ENCODE measurements at regions not wholly inside any gene's neighbourhood (a gene's known extent, or its start where the extent isn't known, plus 50 kb on each side); places are given as distances from the start of the nearest gene placed in this dataset.
A peak's percentile ranks its signal among the peaks of the same experiment; 100 is the strongest.
"Not testable (repeated sequence)": the region's sequence is repeated elsewhere in the genome, so short reads cannot be mapped to it uniquely, and the experiment has no call there.

DNA sequence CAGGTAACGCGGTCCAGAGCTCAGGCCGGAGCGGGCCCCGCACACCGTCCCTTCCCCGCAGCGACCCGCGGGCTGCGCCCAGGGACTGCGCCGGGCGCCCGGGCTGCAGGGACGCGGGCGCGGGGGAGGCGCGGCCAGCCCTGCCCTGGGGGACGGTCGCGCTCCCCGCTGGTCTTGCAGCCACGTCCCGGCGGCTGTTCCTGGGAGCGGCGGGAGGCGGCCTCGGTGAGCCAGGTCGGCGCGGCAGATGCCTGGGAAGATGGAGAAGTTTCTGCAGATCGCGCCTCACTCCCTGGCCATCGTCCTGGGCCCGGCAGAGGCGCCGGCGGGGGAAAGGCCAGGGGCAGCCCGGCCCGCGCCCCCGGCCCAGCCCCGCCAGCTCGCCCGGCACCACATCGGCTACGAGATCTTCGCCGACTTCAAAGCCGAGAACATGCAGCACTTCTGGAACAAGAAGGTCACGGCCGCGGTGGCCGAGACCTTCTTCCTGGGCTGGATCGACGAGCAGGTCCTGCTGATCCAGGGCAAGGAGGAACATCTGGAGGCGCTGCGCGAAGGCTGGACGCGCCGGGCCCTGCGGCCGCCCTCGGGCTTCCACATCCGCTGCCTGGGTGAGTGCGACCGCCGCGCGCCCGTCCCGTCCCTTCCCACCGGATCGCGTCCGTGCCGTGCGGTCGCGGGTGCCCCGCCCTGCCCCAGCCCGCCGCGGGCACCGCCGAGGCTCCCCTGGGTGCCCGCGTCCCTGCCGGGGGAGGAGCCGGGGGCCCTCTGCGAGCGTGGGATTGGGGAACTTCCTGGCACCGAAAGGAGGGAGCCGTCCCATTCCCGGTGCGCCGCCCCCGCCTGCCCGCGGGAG lies 107.4 kb upstream of the STOX2 start:
- Mint-ChIP-seq H3K36me3 (ENCODE audit: insufficient read depth) (peaks cover 2% of the 10 kb centered on the region), H3K4me3 (no peak overlapping the region), H3K4me1 (no peaks in the 10 kb centered on the region), H3K27me3 (peaks cover 81% of the 10 kb centered on the region), H3K9me3 (peaks cover 8% of the 10 kb centered on the region), H3K27ac (ENCODE audit: low read depth) (no peak overlapping the region)
- no peak for DNase-seq (ENCODE audit: low spot score in 2 of 2)
- no peak for ATAC-seq (replicated peaks; ENCODE audit: extremely low read depth, poor library complexity, severe bottlenecking)

DNA sequence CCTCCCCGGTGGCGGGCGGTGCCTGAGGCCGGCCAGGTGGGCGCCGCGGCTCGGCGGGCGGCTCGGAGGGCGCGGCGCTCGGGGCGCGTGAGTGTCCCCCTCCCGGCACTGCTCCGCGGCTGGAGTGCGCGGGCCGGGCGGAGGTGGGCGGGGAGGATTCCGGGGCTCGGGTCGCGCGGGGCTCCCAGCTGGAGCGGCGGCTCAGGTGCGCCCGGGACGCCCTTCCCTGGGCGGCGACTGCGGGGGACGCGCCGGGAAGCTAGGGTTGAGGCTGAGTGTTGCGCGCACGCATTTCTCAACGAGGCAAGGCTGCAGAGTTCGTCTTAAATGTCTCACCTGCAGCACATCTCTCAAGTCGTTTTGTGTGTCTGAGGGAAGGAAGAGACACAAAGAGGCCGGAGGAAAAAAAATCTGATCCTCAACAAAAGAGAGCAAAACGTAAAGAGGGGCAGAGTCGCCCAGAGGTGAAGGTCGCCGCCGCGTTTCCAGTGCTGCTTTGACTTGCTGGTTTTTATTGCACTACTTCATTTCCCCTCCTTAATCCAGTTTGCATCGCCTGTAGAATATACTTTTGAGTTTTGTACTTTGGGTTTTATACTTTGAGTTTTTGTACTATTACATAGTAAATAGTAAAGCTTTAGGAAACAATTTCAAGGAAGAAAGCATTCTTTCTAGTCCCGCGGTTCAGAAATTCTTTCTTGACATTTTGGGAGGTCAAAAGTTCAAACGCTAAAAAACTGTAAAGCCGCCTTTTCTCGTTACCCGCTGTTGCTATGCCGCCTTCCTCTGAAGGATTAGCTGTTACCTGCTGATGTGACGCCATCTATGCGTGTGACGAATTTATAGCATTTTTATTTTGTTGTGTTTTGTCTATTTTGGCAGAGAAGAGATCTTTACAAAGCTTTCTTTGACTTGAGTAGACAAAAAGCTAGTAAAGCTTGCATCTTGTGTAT lies 106.5 kb upstream of the STOX2 start:
- peaks cover 76% of the 10 kb centered on the region for H3K27me3 Mint-ChIP-seq

DNA sequence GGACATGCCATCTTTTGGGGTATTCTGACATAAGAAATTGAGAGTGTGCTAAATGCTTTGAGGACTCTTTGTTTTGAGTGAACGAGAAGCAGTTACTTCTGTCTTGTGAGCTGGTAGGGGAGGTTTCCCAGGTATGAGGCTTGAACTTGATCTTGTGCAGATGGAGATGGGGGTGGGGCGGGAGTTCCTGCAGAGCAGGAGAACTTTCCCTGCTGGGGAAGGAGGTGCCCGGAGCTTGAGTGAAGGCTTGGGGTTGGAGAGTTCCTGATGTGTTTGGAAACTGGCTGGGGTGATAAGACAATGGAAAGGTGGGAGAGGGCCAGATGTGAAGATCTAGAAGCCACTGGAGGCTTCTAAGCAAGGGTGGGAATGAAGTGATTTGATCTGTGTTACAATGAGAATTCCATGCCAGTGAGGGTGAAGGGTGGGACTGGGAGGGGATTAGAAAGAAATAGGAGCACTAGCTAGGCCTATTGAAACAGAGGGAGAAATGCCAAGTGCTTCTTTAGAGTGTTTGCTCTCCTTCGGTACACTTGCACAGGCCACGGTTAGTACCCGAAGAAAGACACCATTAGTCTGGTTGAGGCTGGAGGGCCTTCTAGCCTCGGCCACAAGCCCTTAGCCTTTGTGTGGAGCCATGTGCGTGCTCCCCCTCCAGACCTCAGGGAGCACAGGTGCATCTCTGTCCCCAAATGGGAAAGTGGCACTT lies 103.5 kb upstream of the STOX2 start:
- no peak for ATAC-seq (replicated peaks; ENCODE audit: extremely low read depth, poor library complexity, severe bottlenecking)
- Mint-ChIP-seq H3K4me1 (no peaks in the 10 kb centered on the region), H3K4me3 (no peak overlapping the region), H3K36me3 (ENCODE audit: insufficient read depth) (peaks cover 2% of the 10 kb centered on the region), H3K9me3 (no peaks in the 10 kb centered on the region), H3K27ac (ENCODE audit: low read depth) (no peak overlapping the region), H3K27me3 (peaks cover 49% of the 10 kb centered on the region)
- DNase-seq (ENCODE audit: low spot score in 2 of 2), result no peak

More for the DNA sequence above, 106.5 kb upstream of the STOX2 start:
- H3K36me3 Mint-ChIP-seq (ENCODE audit: insufficient read depth), result peaks cover 2% of the 10 kb centered on the region
- H3K4me1 Mint-ChIP-seq, result no peaks in the 10 kb centered on the region
- ATAC-seq (replicated peaks; ENCODE audit: extremely low read depth, poor library complexity, severe bottlenecking) (no peak), DNase-seq (ENCODE audit: low spot score in 2 of 2) (no peak)
- no peak overlapping the region for H3K27ac Mint-ChIP-seq (ENCODE audit: low read depth)
- peak overlapping the region; percentile 50 for H3K4me3 Mint-ChIP-seq
- no peaks in the 10 kb centered on the region for H3K9me3 Mint-ChIP-seq

DNA sequence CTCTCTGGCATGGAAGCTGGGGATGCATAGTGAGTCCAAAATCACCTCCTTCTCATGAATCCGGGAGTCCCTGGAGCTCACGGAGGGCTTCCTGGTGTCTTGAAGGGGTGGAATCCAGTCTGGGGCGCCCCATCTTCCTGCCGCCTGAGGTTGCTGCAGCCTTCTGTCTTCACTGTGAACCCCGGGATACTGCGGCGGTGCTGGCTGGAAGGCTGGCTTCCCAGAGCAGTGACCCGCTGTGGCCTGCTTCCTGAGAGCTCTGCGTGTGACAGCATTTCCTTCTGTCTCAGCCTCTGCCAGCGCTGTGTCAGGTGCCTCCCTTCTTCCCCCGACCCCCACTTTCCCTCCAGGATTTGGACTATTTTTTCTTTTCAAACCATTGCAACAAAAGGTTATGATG lies 98.8 kb upstream of the STOX2 start:
- H3K36me3 Mint-ChIP-seq (ENCODE audit: insufficient read depth), result peaks cover 1% of the 10 kb centered on the region
- H3K9me3 Mint-ChIP-seq, result no peaks in the 10 kb centered on the region
- H3K4me1 Mint-ChIP-seq, result no peaks in the 10 kb centered on the region
- DNase-seq (ENCODE audit: low spot score in 2 of 2), result no peak
- no peak overlapping the region for H3K4me3 Mint-ChIP-seq
- peaks cover 48% of the 10 kb centered on the region for H3K27me3 Mint-ChIP-seq
- H3K27ac Mint-ChIP-seq (ENCODE audit: low read depth), result no peak overlapping the region
- ATAC-seq (replicated peaks; ENCODE audit: extremely low read depth, poor library complexity, severe bottlenecking), result no peak

DNA sequence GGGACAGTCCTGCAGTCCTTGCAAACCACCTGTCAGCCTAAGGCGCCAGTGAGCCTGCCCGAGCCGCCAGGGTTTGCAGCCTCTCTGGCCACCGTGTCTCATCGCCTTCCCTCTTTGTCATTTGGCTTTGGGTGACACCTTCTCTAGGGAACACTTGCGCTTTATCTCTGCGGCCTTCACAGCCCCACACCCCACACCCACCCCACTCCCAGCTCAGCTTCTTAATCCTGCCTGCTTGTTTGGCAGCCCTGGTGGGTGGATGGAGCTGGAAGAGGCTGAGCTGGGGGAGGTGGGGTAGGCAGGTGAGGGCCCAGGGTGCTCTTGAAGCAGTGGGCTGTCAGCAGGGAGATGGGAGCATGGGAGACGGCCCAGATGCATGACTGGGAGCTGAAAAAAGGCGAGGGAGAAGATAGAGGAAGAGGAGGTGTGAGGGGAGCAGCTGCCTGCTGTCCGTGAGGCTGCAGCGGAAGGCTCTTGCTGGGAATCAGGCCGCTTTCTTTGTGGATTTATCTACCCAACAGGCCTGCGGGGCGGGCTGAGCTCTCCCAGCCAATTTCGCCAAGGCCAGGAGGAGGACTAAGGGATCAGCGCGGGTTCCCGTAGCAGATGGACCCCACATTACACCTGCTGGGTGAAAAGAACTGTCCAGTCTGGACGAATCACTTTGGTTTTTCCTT lies 97.5 kb upstream of the STOX2 start:
- Mint-ChIP-seq H3K9me3 (no peaks in the 10 kb centered on the region), H3K4me1 (no peaks in the 10 kb centered on the region), H3K4me3 (no peak overlapping the region), H3K27ac (ENCODE audit: low read depth) (no peak overlapping the region), H3K36me3 (ENCODE audit: insufficient read depth) (peaks cover 1% of the 10 kb centered on the region), H3K27me3 (peaks cover 37% of the 10 kb centered on the region)
- DNase-seq (ENCODE audit: low spot score in 2 of 2) (no peak), ATAC-seq (replicated peaks; ENCODE audit: extremely low read depth, poor library complexity, severe bottlenecking) (no peak)

DNA sequence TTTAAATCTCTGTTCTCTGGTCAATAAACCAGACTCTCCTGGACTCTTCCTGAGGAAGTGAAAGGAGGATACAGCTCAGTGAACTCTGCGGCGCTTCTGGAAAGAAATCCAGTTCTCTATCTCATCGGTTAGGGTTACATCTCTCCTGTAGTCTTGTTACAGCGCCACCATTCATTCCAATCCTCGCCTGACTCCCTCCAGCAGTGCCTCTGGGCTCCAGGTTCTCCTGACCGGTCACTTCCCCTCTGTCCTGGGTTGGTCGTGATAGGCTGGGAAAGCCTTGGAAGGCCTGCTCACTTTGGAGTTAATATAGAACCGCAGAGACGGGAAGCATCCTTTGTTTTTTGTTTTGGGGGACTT lies 97.0 kb upstream of the STOX2 start:
- Mint-ChIP-seq H3K4me3 (no peak overlapping the region), H3K36me3 (ENCODE audit: insufficient read depth) (peaks cover 1% of the 10 kb centered on the region), H3K4me1 (no peaks in the 10 kb centered on the region), H3K9me3 (no peaks in the 10 kb centered on the region), H3K27me3 (peaks cover 32% of the 10 kb centered on the region), H3K27ac (ENCODE audit: low read depth) (no peak overlapping the region)
- ATAC-seq (replicated peaks; ENCODE audit: extremely low read depth, poor library complexity, severe bottlenecking) (no peak), DNase-seq (ENCODE audit: low spot score in 2 of 2) (no peak)

DNA sequence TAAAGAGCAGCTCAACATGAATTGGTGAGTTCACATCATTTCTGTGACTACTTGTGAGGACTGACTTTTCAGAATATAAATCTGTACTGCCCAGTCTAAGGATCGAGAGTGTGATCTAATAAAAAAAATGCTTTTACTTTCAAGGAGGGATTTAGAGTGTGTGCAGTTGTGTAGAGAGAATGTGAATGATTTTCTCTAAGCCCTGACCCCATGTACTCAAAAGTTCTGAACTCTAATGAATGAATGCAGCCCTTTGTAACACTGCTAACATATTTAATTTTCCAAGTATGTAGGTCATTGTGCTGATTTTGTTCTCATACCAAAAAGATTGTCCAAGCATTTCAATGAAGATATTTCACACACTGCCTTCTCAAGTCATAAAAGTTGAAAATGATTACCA lies 92.5 kb upstream of the STOX2 start:
- ATAC-seq (replicated peaks; ENCODE audit: extremely low read depth, poor library complexity, severe bottlenecking), result no peak
- no peak overlapping the region for H3K27ac Mint-ChIP-seq (ENCODE audit: low read depth)
- H3K36me3 Mint-ChIP-seq (ENCODE audit: insufficient read depth), result peaks cover 1% of the 10 kb centered on the region
- H3K4me3 Mint-ChIP-seq, result no peak overlapping the region
- peaks cover 47% of the 10 kb centered on the region for H3K27me3 Mint-ChIP-seq
- DNase-seq (ENCODE audit: low spot score in 2 of 2), result no peak
- H3K9me3 Mint-ChIP-seq, result no peaks in the 10 kb centered on the region
- H3K4me1 Mint-ChIP-seq, result no peaks in the 10 kb centered on the region

DNA sequence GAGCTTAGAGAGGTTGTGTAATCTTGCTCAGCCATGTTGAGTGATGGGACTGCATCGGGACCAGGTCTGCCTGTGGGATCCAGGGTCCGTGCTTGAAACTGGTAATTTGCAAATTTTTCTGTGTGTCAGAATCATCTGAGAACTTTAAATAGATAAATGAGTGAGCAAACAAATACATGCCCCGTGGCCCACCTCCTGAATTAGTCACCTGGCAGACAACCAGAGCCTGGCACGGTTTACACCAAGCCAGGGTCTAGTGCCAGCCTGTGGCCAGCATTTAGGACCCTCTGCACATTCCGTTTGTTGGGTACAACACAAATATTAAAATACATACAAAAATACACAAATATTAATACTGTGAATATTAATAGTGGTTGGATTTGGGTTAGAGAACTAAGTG lies 90.6 kb upstream of the STOX2 start:
- H3K9me3 Mint-ChIP-seq, result no peaks in the 10 kb centered on the region
- peaks cover 30% of the 10 kb centered on the region for H3K27me3 Mint-ChIP-seq
- DNase-seq (ENCODE audit: low spot score in 2 of 2) (no peak), ATAC-seq (replicated peaks; ENCODE audit: extremely low read depth, poor library complexity, severe bottlenecking) (no peak)
- H3K36me3 Mint-ChIP-seq (ENCODE audit: insufficient read depth), result no peaks in the 10 kb centered on the region
- H3K4me1 Mint-ChIP-seq, result no peaks in the 10 kb centered on the region
- no peak overlapping the region for H3K4me3 Mint-ChIP-seq
- H3K27ac Mint-ChIP-seq (ENCODE audit: low read depth), result no peak overlapping the region

DNA sequence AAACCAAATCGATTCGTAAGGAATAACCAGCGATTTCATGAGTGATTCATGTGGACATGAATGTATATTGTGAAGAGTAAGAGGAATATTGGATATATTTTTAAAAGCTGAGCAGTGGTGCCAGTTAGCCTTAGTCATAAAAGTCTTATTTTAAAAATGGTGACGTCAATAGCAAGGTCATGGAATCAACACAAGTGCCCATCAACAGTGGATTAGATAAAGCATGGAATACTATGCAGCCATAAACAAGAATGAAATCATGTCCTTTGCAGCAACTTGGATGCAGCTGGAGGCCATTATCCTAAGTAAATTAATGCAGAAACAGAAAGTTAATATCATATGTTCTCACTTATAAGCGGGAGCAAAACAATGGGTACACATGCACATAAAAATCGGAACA lies 89.0 kb upstream of the STOX2 start:
- H3K4me1 Mint-ChIP-seq, result no peaks in the 10 kb centered on the region
- no peak overlapping the region for H3K4me3 Mint-ChIP-seq
- H3K9me3 Mint-ChIP-seq, result no peaks in the 10 kb centered on the region
- H3K27ac Mint-ChIP-seq (ENCODE audit: low read depth), result no peak overlapping the region
- DNase-seq (ENCODE audit: low spot score in 2 of 2) (no peak), ATAC-seq (replicated peaks; ENCODE audit: extremely low read depth, poor library complexity, severe bottlenecking) (no peak)
- H3K36me3 Mint-ChIP-seq (ENCODE audit: insufficient read depth), result no peaks in the 10 kb centered on the region
- H3K27me3 Mint-ChIP-seq, result peaks cover 17% of the 10 kb centered on the region

DNA sequence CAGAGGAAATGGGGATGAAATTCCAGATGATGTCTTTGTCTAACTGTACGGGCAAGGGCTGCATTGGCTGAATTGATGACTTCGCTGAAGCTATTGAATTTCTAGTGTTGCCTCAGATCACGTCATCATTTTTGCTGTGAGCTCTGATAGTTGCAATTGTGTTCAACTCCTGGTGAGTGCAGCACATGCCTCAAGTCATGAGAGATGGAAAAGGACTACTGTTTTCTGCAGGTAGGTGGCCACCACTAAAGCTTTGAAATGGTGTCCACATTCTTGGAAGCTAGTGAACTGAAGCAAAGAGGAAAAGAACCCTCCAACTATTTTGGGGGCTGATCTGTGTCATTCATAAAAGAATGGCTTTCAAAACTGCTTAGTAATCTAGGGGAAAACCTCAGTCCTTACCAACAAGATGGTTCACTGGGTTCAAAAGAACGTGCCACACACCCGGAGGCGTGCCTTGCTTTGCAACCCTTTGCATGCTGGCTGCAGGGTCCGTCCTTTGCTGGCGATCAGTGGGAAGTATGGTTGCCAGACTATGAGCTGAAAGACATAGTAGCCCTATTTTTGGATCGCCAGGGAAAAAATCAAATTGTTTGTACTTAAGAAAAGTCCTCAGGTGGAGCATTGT lies 88.1 kb upstream of the STOX2 start:
- H3K9me3 Mint-ChIP-seq, result no peaks in the 10 kb centered on the region
- no peaks in the 10 kb centered on the region for H3K36me3 Mint-ChIP-seq (ENCODE audit: insufficient read depth)
- ATAC-seq (replicated peaks; ENCODE audit: extremely low read depth, poor library complexity, severe bottlenecking), result no peak
- no peak overlapping the region for H3K4me3 Mint-ChIP-seq
- peaks cover 17% of the 10 kb centered on the region for H3K27me3 Mint-ChIP-seq
- H3K27ac Mint-ChIP-seq (ENCODE audit: low read depth), result no peak overlapping the region
- no peaks in the 10 kb centered on the region for H3K4me1 Mint-ChIP-seq
- DNase-seq (ENCODE audit: low spot score in 2 of 2), result no peak

DNA sequence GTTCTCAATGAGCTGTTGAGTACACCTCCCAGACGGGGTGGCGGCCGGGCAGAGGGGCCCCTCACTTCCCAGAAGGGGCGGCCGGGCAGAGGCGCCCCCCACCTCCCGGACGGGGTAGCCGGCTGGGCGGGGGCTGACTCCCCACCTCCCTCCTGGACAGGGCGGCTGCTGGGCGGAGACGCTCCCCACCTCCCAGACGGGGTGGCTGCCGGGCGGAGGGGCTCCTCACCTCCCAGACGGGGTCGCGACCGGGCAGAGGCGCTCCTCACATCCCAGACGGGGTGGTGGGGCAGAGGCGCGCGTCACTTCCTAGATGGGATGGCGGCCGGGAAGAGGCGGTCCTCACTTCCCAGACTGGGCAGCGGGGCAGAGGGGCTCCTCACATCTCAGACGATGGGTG lies 86.5 kb upstream of the STOX2 start:
- ATAC-seq (replicated peaks; ENCODE audit: extremely low read depth, poor library complexity, severe bottlenecking); H3K27ac Mint-ChIP-seq (ENCODE audit: low read depth); DNase-seq (ENCODE audit: low spot score in 2 of 2); H3K4me3 Mint-ChIP-seq; H3K9me3 Mint-ChIP-seq; H3K4me1 Mint-ChIP-seq; H3K36me3 Mint-ChIP-seq (ENCODE audit: insufficient read depth): not testable (repeated sequence)
- peaks cover 30% of the 10 kb centered on the region for H3K27me3 Mint-ChIP-seq

Measured in central memory CD8-positive, alpha-beta T cell (primary cell).